NT2/D1 (cell line): ENCODE measurements at regions not wholly inside any gene's neighbourhood (a gene's known extent, or its start where the extent isn't known, plus 50 kb on each side); places are given as distances from the start of the nearest gene placed in this dataset.

ENCODE experiments used
- DNase-seq: peaks from one replicate; pipeline ENCODE4 v3.0.0-alpha.2; 2011; ENCODE audit warnings: low read depth, low spot score
- H3K27me3 ChIP-seq: 2 replicates; pipeline ENCODE4 v1.6.0; 2011; ENCODE audit warnings: mild to moderate bottlenecking; ENCODE audit not compliant: insufficient read length, insufficient read depth
- H3K36me3 ChIP-seq: 2 replicates; pipeline ENCODE4 v1.6.1; 2011; ENCODE audit warnings: mild to moderate bottlenecking, low read length, mixed read lengths; ENCODE audit not compliant: insufficient read depth, insufficient read length
- H3K4me1 ChIP-seq: 2 replicates; pipeline ENCODE4 v1.5.1; 2011; ENCODE audit not compliant: insufficient read depth, insufficient read length
- H3K4me3 ChIP-seq: 2 replicates; pipeline ENCODE4 v1.5.1; 2011; ENCODE audit warnings: low read depth; ENCODE audit not compliant: insufficient read length
- H3K9ac ChIP-seq: 2 replicates; pipeline ENCODE4 v1.6.0; 2011; ENCODE audit warnings: low read depth; ENCODE audit not compliant: insufficient read length
- H3K9me3 ChIP-seq: 2 replicates; pipeline ENCODE4 v1.5.1; 2011; ENCODE audit warnings: mild to moderate bottlenecking, low read length; ENCODE audit not compliant: insufficient read depth
- SUZ12 ChIP-seq: IDR thresholded peaks from 2 replicates; pipeline ENCODE4 v1.6.1; 2011; ENCODE audit not compliant: insufficient read length, insufficient read depth; ENCODE audit errors: extremely low read depth
- YY1 ChIP-seq: IDR thresholded peaks from 2 replicates; pipeline ENCODE4 v1.6.1; 2011; ENCODE audit not compliant: insufficient read length, insufficient read depth
- ZNF274 ChIP-seq: IDR thresholded peaks from 2 replicates; pipeline ENCODE4 v1.6.1; 2011; ENCODE audit warnings: mild to moderate bottlenecking, low read depth, low read length

- no peak overlapping the region for H3K9ac ChIP-seq
- H3K9me3 ChIP-seq = no peaks in the 10 kb centered on the region
- TF ChIP-seq YY1 (no peak), ZNF274 (no peak), SUZ12 (no peak)
- DNase-seq = no peak
- peaks cover 2% of the 10 kb centered on the region for H3K4me1 ChIP-seq
- no peaks in the 10 kb centered on the region for H3K27me3 ChIP-seq
- no peaks in the 10 kb centered on the region for H3K36me3 ChIP-seq
- H3K4me3 ChIP-seq = no peak overlapping the region
Observed at GRCh38 chr2:45273412-45274249, 264.4 kb upstream of the SIX2 start.

- Histone ChIP-seq H3K9ac (no peak overlapping the region), H3K4me3 (no peak overlapping the region), H3K27me3 (no peaks in the 10 kb centered on the region), H3K36me3 (no peaks in the 10 kb centered on the region), H3K4me1 (peaks cover 2% of the 10 kb centered on the region), H3K9me3 (no peaks in the 10 kb centered on the region)
- no peak for DNase-seq
- TF ChIP-seq YY1 (no peak), ZNF274 (no peak), SUZ12 (no peak)
Observed at GRCh38 chr2:45272549-45273265, 263.5 kb upstream of the SIX2 start.

- DNase-seq = no peak
- no peaks in the 10 kb centered on the region for H3K27me3 ChIP-seq
- peaks cover 2% of the 10 kb centered on the region for H3K4me1 ChIP-seq
- H3K9me3 ChIP-seq = no peaks in the 10 kb centered on the region
- H3K4me3 ChIP-seq = no peak overlapping the region
- no peak overlapping the region for H3K9ac ChIP-seq
- no peaks in the 10 kb centered on the region for H3K36me3 ChIP-seq
- TF ChIP-seq SUZ12 (no peak), YY1 (no peak)
Observed at GRCh38 chr2:45269149-45269793, 260.0 kb upstream of the SIX2 start.

GRCh38 chr2:45268631-45269030, 259.4 kb upstream of the SIX2 start:
- Histone ChIP-seq H3K9me3 (no peaks in the 10 kb centered on the region), H3K4me1 (peaks cover 1% of the 10 kb centered on the region), H3K4me3 (no peak overlapping the region), H3K27me3 (no peaks in the 10 kb centered on the region), H3K36me3 (no peaks in the 10 kb centered on the region), H3K9ac (no peak overlapping the region)
- TF ChIP-seq ZNF274 (no peak), SUZ12 (no peak), YY1 (no peak)
- no peak for DNase-seq

GRCh38 chr2:45267062-45267792, 258.0 kb upstream of the SIX2 start:
- Histone ChIP-seq H3K4me1 (no peaks in the 10 kb centered on the region), H3K4me3 (no peak overlapping the region), H3K9ac (no peak overlapping the region), H3K9me3 (no peaks in the 10 kb centered on the region), H3K36me3 (no peaks in the 10 kb centered on the region), H3K27me3 (no peaks in the 10 kb centered on the region)
- TF ChIP-seq SUZ12 (no peak), ZNF274 (no peak), YY1 (no peak)
- DNase-seq = no peak

GRCh38 chr2:45265336-45265735, 256.1 kb upstream of the SIX2 start:
- H3K9me3 ChIP-seq = no peaks in the 10 kb centered on the region
- DNase-seq = no peak
- no peaks in the 10 kb centered on the region for H3K36me3 ChIP-seq
- TF ChIP-seq ZNF274 (no peak), YY1 (no peak), SUZ12 (no peak)
- H3K4me1 ChIP-seq = no peaks in the 10 kb centered on the region
- H3K4me3 ChIP-seq = no peak overlapping the region
- H3K27me3 ChIP-seq = no peaks in the 10 kb centered on the region
- no peak overlapping the region for H3K9ac ChIP-seq
